KBM-7 (cell line): ENCODE measurements at regions not wholly inside any gene's neighbourhood (a gene's known extent, or its start where the extent isn't known, plus 50 kb on each side); places are given as distances from the start of the nearest gene placed in this dataset.
"Not testable (repeated sequence)": the region's sequence is repeated elsewhere in the genome, so short reads cannot be mapped to it uniquely, and the experiment has no call there.

Source experiments
- DNase-seq: peaks from one replicate; pipeline ENCODE4 v3.0.0-alpha.2; 2015
- in situ Hi-C: fragments of 300-500 bp; cut with MboI; formaldehyde crosslinking; loops from 2 replicates; pipeline ENCODE4 v1.14.3; 2020; ENCODE audit warnings: low sequenced_read_pairs, low pct_unique_long_range_greater_than_20kb, mixed read lengths

- no peak for DNase-seq
- in situ Hi-C loops = no loop called here
These were observed 51.9 kb upstream of the NMUR2 start for GRCh38 chr5:152456815-152457443.

GRCh38 chr5:152462021-152462721 lies 57.1 kb upstream of the NMUR2 start:
- DNase-seq = peak; percentile 48
- in situ Hi-C loops = no loop called here

- DNase-seq = no peak
- in situ Hi-C loops = no loop called here
These were observed 59.0 kb upstream of the NMUR2 start for GRCh38 chr5:152464048-152464447.

GRCh38 chr5:152465140-152465539 lies 60.1 kb upstream of the NMUR2 start:
- in situ Hi-C loops = no loop called here
- no peak for DNase-seq

- DNase-seq = no peak
- in situ Hi-C loops = no loop called here
These were observed 61.1 kb upstream of the NMUR2 start for GRCh38 chr5:152466085-152466745.

- in situ Hi-C loops = no loop called here
These were observed 65.1 kb upstream of the NMUR2 start for GRCh38 chr5:152470167-152470566.

GRCh38 chr5:152472083-152472482 lies 67.0 kb upstream of the NMUR2 start:
- in situ Hi-C loops = no loop called here
- DNase-seq = no peak

More at GRCh38 chr5:152470167-152470566, 65.1 kb upstream of the NMUR2 start:
- no peak for DNase-seq

GRCh38 chr5:152474961-152475360 lies 69.9 kb upstream of the NMUR2 start:
- in situ Hi-C loops = no loop called here
- DNase-seq = no peak

GRCh38 chr5:152477536-152477935 lies 72.5 kb upstream of the NMUR2 start:
- in situ Hi-C loops = no loop called here
- no peak for DNase-seq

- in situ Hi-C loops, DNase-seq: not testable (repeated sequence)
These were observed 74.8 kb upstream of the NMUR2 start for GRCh38 chr5:152479866-152480265.

- in situ Hi-C loops = not testable (repeated sequence)
These were observed 75.6 kb upstream of the NMUR2 start for GRCh38 chr5:152480677-152481076.

GRCh38 chr5:152487130-152487529 lies 82.1 kb upstream of the NMUR2 start:
- in situ Hi-C loops = no loop called here

More at GRCh38 chr5:152480677-152481076, 75.6 kb upstream of the NMUR2 start:
- not testable (repeated sequence) for DNase-seq

GRCh38 chr5:152488869-152489268 lies 83.8 kb upstream of the NMUR2 start:
- DNase-seq = no peak
- in situ Hi-C loops = no loop called here

More at GRCh38 chr5:152487130-152487529, 82.1 kb upstream of the NMUR2 start:
- no peak for DNase-seq

GRCh38 chr5:152499814-152500535 lies 94.9 kb upstream of the NMUR2 start:
- in situ Hi-C loops = no loop called here
- DNase-seq = no peak

GRCh38 chr5:152501294-152501693 lies 96.2 kb upstream of the NMUR2 start:
- no peak for DNase-seq
- in situ Hi-C loops = no loop called here

GRCh38 chr5:152503206-152503605 lies 98.1 kb upstream of the NMUR2 start:
- no peak for DNase-seq
- in situ Hi-C loops = no loop called here

- in situ Hi-C loops = no loop called here
- DNase-seq = peak; percentile 48
These were observed 100.5 kb upstream of the NMUR2 start for GRCh38 chr5:152505442-152506042.

- in situ Hi-C loops = no loop called here
- DNase-seq = no peak
These were observed 106.0 kb upstream of the NMUR2 start for GRCh38 chr5:152511120-152511519.

GRCh38 chr5:152511531-152512132 lies 106.6 kb upstream of the NMUR2 start:
- no peak for DNase-seq
- in situ Hi-C loops = no loop called here
